PC-9 (cell line): ENCODE measurements at regions not wholly inside any gene's neighbourhood (a gene's known extent, or its start where the extent isn't known, plus 50 kb on each side); places are given as distances from the start of the nearest gene placed in this dataset.

Experiments used
- BruUV-seq: library from RNA; stranded (reverse); fragments of 400-500 nt; replicated peaks from 2 replicates; lab custom pipeline; 2021; lab: Mats Ljungman, UMichigan
- CTCF ChIA-PET: fragments of 300-600 bp; sonication (Branson Sonifier 250); formaldehyde crosslinking; loops from one replicate; lab custom pipeline; 2022; ENCODE audit warnings: antibody characterized with exemption; lab: Charles Lee
- POLR2A ChIA-PET: fragments of 300-600 bp; sonication (Branson Sonifier 250); formaldehyde crosslinking; loops from one replicate; lab custom pipeline; 2022; ENCODE audit warnings: antibody characterized with exemption; ENCODE audit not compliant: unreplicated experiment; lab: Charles Lee
- DNase-seq, 2 experiments: peaks; one replicate each; pipeline versions ENCODE4 v3.0.0 to v3.0.0-alpha.2; 2015 to 2022; ENCODE audit warnings: mixed read lengths in 1 of 2
- H2AFZ ChIP-seq: fragments of 200-600 bp; sonication (generic); 2 replicates; pipeline ENCODE4 v1.8.1; 2017; ENCODE audit warnings: antibody characterized with exemption
- H3F3A ChIP-seq: fragments of 200-600 bp; sonication (generic); 2 replicates; pipeline ENCODE4 v1.8.1; 2017; ENCODE audit warnings: antibody characterized with exemption, mild to moderate bottlenecking, low read depth; ENCODE audit not compliant: insufficient read depth
- H3K27ac ChIP-seq: fragments of 200-600 bp; sonication (generic); 2 replicates; pipeline ENCODE4 v1.6.1; 2016; ENCODE audit warnings: mixed run types
- H3K27me3 ChIP-seq: fragments of 200-600 bp; sonication (generic); 2 replicates; pipeline ENCODE4 v1.6.1; 2016; ENCODE audit warnings: low read depth, mixed run types; ENCODE audit not compliant: insufficient read depth
- H3K36me3 ChIP-seq: fragments of 200-600 bp; sonication (generic); 2 replicates; pipeline ENCODE4 v1.6.1; 2016; ENCODE audit warnings: low read depth, mixed run types
- H3K4me1 ChIP-seq: fragments of 200-600 bp; sonication (generic); replicated peaks from 2 replicates; pipeline ENCODE4 v1.6.1; 2016; ENCODE audit warnings: mixed run types; ENCODE audit not compliant: insufficient read depth
- H3K4me2 ChIP-seq: fragments of 200-600 bp; sonication (generic); 2 replicates; pipeline ENCODE4 v1.6.1; 2017; ENCODE audit warnings: mixed run types
- H3K4me3 ChIP-seq: fragments of 200-600 bp; sonication (generic); 2 replicates; pipeline ENCODE4 v1.6.1; 2016; ENCODE audit warnings: mixed run types
- H3K79me2 ChIP-seq: fragments of 200-600 bp; sonication (generic); 2 replicates; pipeline ENCODE4 v1.6.1; 2017; ENCODE audit warnings: low read depth, mixed run types
- H3K9me2 ChIP-seq: fragments of 200-600 bp; sonication (generic); 2 replicates; pipeline ENCODE4 v1.8.1; 2017; ENCODE audit warnings: mild to moderate bottlenecking; ENCODE audit not compliant: insufficient read depth
- H3K9me3 ChIP-seq: fragments of 200-600 bp; sonication (generic); 2 replicates; pipeline ENCODE4 v1.8.1; 2016; ENCODE audit warnings: low read depth; ENCODE audit not compliant: insufficient read depth
- H4K20me1 ChIP-seq: fragments of 200-600 bp; sonication (generic); 2 replicates; pipeline ENCODE4 v1.8.1; 2017; ENCODE audit not compliant: insufficient read depth
- EZH2 ChIP-seq: fragments of 200-600 bp; sonication (generic); IDR thresholded peaks from 2 replicates; pipeline ENCODE4 v1.8.0; 2017; ENCODE audit warnings: antibody characterized with exemption, low read depth
- intact Hi-C: fragments of 100-400 bp; cut with micrococcal nuclease; formaldehyde crosslinking; loops from one replicate; pipeline ENCODE4 v1.10.0; 2022; ENCODE audit not compliant: unreplicated experiment
- TF ChIP-seq, protein P1 (sequence below): fragments of 200-600 bp; sonication (generic); conservative IDR thresholded peaks from 2 replicates; pipeline ENCODE4 v1.6.1; 2017; ENCODE audit warnings: mixed run types, antibody characterized with exemption, mild to moderate bottlenecking, moderate library complexity

DNA sequence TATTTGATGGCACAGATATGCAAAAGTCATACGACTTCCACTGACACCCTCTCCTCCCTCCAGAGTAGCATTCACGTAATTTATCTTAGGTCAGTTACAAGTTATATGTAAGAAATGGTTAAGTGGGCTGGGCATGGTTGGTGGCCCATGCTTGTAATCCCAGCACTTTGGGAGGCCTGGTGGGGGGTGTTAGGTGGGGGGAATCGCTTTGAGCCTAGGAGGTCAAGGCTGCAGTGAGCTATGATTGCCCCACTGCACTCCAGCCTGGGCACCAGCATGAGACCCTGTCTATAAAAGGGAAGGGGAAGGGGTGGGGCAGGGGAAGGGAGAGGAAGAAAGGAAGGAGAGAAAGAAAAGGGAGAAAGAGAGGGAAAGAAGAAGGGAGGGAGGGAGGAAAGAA is 202.8 kb downstream of the AUH start:
- H3F3A ChIP-seq: peaks cover 11% of the 10 kb centered on the region; the same call in 1 of the 2 replicates
- H4K20me1 ChIP-seq: no peaks in the 10 kb centered on the region
- no peaks in the 10 kb centered on the region for H3K9me2 ChIP-seq
- ChIA-PET CTCF (interaction anchor here (0.6 kb wide), 1 partner anchor 198 kb away, joined by 4 read pairs; no protein-coding TSS in a partner anchor), POLR2A (no interaction called here)
- no peaks in the 10 kb centered on the region for H3K79me2 ChIP-seq
- no peak overlapping the region for H2AFZ ChIP-seq
- peaks cover 24% of the 10 kb centered on the region for H3K4me1 ChIP-seq
- intact Hi-C loops: no loop called here
- no peak overlapping the region for H3K4me3 ChIP-seq
- H3K4me2 ChIP-seq: no peak overlapping the region
- H3K9me3 ChIP-seq: no peaks in the 10 kb centered on the region
- TF ChIP-seq EZH2: no peak
- TF ChIP-seq, protein P1, sequence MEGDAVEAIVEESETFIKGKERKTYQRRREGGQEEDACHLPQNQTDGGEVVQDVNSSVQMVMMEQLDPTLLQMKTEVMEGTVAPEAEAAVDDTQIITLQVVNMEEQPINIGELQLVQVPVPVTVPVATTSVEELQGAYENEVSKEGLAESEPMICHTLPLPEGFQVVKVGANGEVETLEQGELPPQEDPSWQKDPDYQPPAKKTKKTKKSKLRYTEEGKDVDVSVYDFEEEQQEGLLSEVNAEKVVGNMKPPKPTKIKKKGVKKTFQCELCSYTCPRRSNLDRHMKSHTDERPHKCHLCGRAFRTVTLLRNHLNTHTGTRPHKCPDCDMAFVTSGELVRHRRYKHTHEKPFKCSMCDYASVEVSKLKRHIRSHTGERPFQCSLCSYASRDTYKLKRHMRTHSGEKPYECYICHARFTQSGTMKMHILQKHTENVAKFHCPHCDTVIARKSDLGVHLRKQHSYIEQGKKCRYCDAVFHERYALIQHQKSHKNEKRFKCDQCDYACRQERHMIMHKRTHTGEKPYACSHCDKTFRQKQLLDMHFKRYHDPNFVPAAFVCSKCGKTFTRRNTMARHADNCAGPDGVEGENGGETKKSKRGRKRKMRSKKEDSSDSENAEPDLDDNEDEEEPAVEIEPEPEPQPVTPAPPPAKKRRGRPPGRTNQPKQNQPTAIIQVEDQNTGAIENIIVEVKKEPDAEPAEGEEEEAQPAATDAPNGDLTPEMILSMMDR: no peak
- H3K27me3 ChIP-seq: no peaks in the 10 kb centered on the region
- H3K36me3 ChIP-seq: no peaks in the 10 kb centered on the region
- BruUV-seq: no TSS peak
- H3K27ac ChIP-seq: no peak overlapping the region
- DNase-seq: no peak

DNA sequence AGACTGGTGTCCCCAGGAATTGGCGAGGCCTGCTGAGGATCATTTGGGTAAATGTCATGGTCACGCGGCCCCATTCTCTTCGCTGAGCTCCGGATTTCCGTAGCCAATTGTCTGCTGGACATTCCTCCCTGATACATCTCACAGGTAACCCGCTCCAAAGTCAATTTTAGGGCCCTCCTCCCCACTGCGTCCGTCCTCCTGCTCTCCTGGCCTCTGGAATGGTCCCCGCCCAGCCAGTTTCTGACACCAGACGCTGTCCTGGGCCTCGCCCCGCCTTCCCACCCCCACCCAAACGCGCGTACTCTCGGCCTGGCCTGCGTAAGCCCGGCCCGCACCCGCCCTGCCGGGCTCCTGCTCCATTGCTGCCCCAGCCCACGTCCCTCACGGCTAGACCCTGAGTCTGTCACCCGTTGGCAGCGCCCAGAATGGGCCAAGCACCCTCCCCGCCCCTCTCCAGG is 202.0 kb downstream of the AUH start:
- Histone ChIP-seq H3F3A (peaks cover 11% of the 10 kb centered on the region; the same call in 1 of the 2 replicates), H3K4me2 (no peak overlapping the region), H3K36me3 (no peaks in the 10 kb centered on the region), H3K27ac (no peak overlapping the region), H3K4me3 (no peak overlapping the region), H4K20me1 (no peaks in the 10 kb centered on the region), H3K79me2 (no peaks in the 10 kb centered on the region), H2AFZ (no peak overlapping the region), H3K4me1 (peaks cover 31% of the 10 kb centered on the region), H3K9me3 (no peaks in the 10 kb centered on the region), H3K9me2 (no peaks in the 10 kb centered on the region), H3K27me3 (no peaks in the 10 kb centered on the region)
- CTCF ChIA-PET: interaction anchor here (0.6 kb wide), 1 partner anchor 197 kb away, joined by 4 read pairs; no protein-coding TSS in a partner anchor
- no peak for DNase-seq
- no TSS peak for BruUV-seq
- POLR2A ChIA-PET: no interaction called here
- intact Hi-C loops: loop anchor here (5.0 kb wide), 1 partner anchor 97 kb away; no protein-coding TSS in a partner anchor
- TF ChIP-seq, protein P1: no peak
- TF ChIP-seq EZH2: no peak

DNA sequence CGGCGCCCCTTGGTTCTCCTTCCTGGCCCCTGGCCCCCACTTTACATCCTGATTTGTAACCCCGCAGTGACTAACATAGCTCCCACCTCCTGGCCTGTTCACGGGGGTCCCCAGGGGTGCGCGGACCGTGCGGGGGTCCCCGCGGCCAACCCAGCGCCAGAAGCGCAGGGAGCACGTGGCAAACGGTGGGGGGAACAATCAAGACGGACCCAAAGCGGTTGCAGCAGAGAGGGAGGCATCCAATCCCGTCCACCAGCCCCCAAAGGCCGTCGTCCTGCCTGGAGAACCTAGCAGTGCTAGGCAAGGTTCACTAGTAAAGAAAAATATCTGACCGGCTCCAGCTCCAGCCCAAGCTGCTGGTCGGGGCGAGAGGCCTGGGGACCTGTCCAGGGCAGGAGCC is 201.5 kb downstream of the AUH start:
- CTCF ChIA-PET: no interaction called here
- H3K4me2 ChIP-seq: no peak overlapping the region
- peaks cover 14% of the 10 kb centered on the region; the same call in 1 of the 2 replicates for H3F3A ChIP-seq
- H2AFZ ChIP-seq: no peak overlapping the region
- H3K4me3 ChIP-seq: no peak overlapping the region
- TF ChIP-seq, protein P1: no peak
- TF ChIP-seq EZH2: no peak
- no TSS peak for BruUV-seq
- no peaks in the 10 kb centered on the region for H3K27me3 ChIP-seq
- H3K4me1 ChIP-seq: peaks cover 36% of the 10 kb centered on the region
- H3K36me3 ChIP-seq: no peaks in the 10 kb centered on the region
- no peaks in the 10 kb centered on the region for H3K9me2 ChIP-seq
- no peak overlapping the region for H3K27ac ChIP-seq
- intact Hi-C loops: loop anchor here (5.0 kb wide), 1 partner anchor 98 kb away; no protein-coding TSS in a partner anchor
- no peaks in the 10 kb centered on the region for H4K20me1 ChIP-seq
- no peak for DNase-seq
- POLR2A ChIA-PET: no interaction called here
- no peaks in the 10 kb centered on the region for H3K9me3 ChIP-seq
- H3K79me2 ChIP-seq: no peaks in the 10 kb centered on the region
